K562 (cell line): ENCODE measurements at regions not wholly inside any gene's neighbourhood (a gene's known extent, or its start where the extent isn't known, plus 50 kb on each side); places are given as distances from the start of the nearest gene placed in this dataset.

Experiments used
- ATAC-seq: fragments of 200-7000 bp; cut with Tn5 transposase; 3 replicates; pipeline ENCODE4 v1.9.1; 2020; ENCODE audit warnings: moderate library complexity
- BruUV-seq: library from RNA; stranded (reverse); fragments of 400-500 nt; replicated peaks from 2 replicates; lab custom pipeline; 2021; lab: Mats Ljungman, UMichigan
- CTCF ChIA-PET: fragments of 300-600 bp; formaldehyde crosslinking; extraction: SDS; loops from one replicate; lab custom pipeline; 2021; ENCODE audit warnings: low intra/inter-chr PET ratio; lab: Yijun Ruan, JAX
- POLR2A ChIA-PET: fragments of 300-600, 350-650 bp; sonication (Branson Sonifier 250); formaldehyde crosslinking; extraction: SDS; loops from one replicate; lab custom pipeline; 2021; ENCODE audit warnings: antibody characterized with exemption, inconsistent platforms; lab: Yijun Ruan, JAX
- DNase-seq, 4 experiments: peaks; one replicate each; pipeline versions ENCODE4 v3.0.0 to v3.0.0-alpha.2; 2011 to 2018; ENCODE audit warnings: low spot score in 3 of 4, mixed read lengths in 3 of 4; ENCODE audit errors: extremely low read depth in 1 of 4
- FAIRE-seq: peaks from 2 replicates; lab custom pipeline; 2011; peaks lifted over from hg19 to GRCh38; lab: Jason Lieb, UNC
- H2AFZ ChIP-seq: 2 replicates; pipeline ENCODE4 v1.6.0; 2011; ENCODE audit warnings: low read depth, low read length, control low read depth, inconsistent platforms
- H3K27ac ChIP-seq: fragments of 200-600 bp; 3 replicates; pipeline ENCODE4 v1.8.0; 2011; ENCODE audit warnings: low read depth, mild to moderate bottlenecking, control low read depth, inconsistent platforms, low read length, moderate library complexity, mixed read lengths; ENCODE audit errors: extremely low read depth
- H3K27me3 ChIP-seq, 2 experiments: fragments of 300-600 bp in 1 of 2; 2 replicates in 1 of 2; 3 replicates in 1 of 2; pipeline versions ENCODE4 v1.6.0 to v1.8.0; 2011; ENCODE audit warnings: inconsistent platforms in 2 of 2, low read length in 2 of 2, mild to moderate bottlenecking in 1 of 2, mixed read lengths in 1 of 2, moderate library complexity in 1 of 2; ENCODE audit not compliant: control insufficient read depth in 2 of 2, insufficient read depth in 2 of 2
- H3K36me3 ChIP-seq: fragments of 300-600 bp; 3 replicates; pipeline ENCODE4 v1.8.0; 2011; ENCODE audit warnings: mild to moderate bottlenecking, low read length, inconsistent platforms; ENCODE audit not compliant: control insufficient read depth, insufficient read depth
- H3K4me1 ChIP-seq, 2 experiments: fragments of 200-600 bp in 1 of 2; replicated peaks in 1 of 2; 2 replicates in 1 of 2; 3 replicates in 1 of 2; pipeline versions ENCODE4 v1.5.1 to v1.8.0; 2011; ENCODE audit warnings: inconsistent platforms in 2 of 2, low read length in 2 of 2, mild to moderate bottlenecking in 1 of 2, mixed read lengths in 1 of 2, moderate library complexity in 1 of 2; ENCODE audit not compliant: control insufficient read depth in 2 of 2, insufficient read depth in 2 of 2
- H3K4me2 ChIP-seq: 2 replicates; pipeline ENCODE4 v1.6.1; 2011; ENCODE audit warnings: low read length, control low read depth, inconsistent platforms, mixed read lengths; ENCODE audit not compliant: insufficient read depth
- H3K4me3 ChIP-seq: fragments of 200-600 bp; sonication (generic), shearing (Covaris generic); 2 replicates; pipeline ENCODE4 v1.5.1; 2016; ENCODE audit warnings: control low read depth, inconsistent platforms
- H3K79me2 ChIP-seq: fragments of 200-600 bp; 3 replicates; pipeline ENCODE4 v1.8.0; 2011; ENCODE audit warnings: low read length, inconsistent platforms; ENCODE audit not compliant: control insufficient read depth, insufficient read depth
- H3K9ac ChIP-seq, 2 experiments: 2 replicates each; pipeline versions ENCODE4 v1.6.0 to v1.6.1; 2011; ENCODE audit warnings: low read depth in 2 of 2, low read length in 2 of 2, control low read depth in 1 of 2, inconsistent platforms in 1 of 2, mild to moderate bottlenecking in 1 of 2, mixed read lengths in 1 of 2; ENCODE audit not compliant: insufficient read depth in 1 of 2
- H3K9me1 ChIP-seq: one replicate; pipeline ENCODE4 v1.6.0; 2011; ENCODE audit warnings: inconsistent platforms, mild to moderate bottlenecking, low read length, moderate library complexity; ENCODE audit not compliant: control insufficient read depth, insufficient read depth
- H3K9me3 ChIP-seq: replicated peaks from 2 replicates; pipeline ENCODE4 v1.5.1; 2011; ENCODE audit warnings: low read depth, low read length, inconsistent platforms; ENCODE audit not compliant: control insufficient read depth, insufficient read depth
- H4K20me1 ChIP-seq: replicated peaks from 2 replicates; pipeline ENCODE4 v1.6.1; 2011; ENCODE audit warnings: low read length, inconsistent platforms, mixed read lengths; ENCODE audit not compliant: control insufficient read depth, insufficient read depth
- MEIS2 ChIP-seq: fragments of 450-650 bp; IDR thresholded peaks from 2 replicates; pipeline ENCODE4 v1.6.1; 2014; ENCODE audit warnings: mild to moderate bottlenecking; ENCODE audit not compliant: partially characterized antibody
- RFX1 ChIP-seq: fragments of 450-650 bp; IDR thresholded peaks from 2 replicates; pipeline ENCODE4 v1.6.1; 2016; ENCODE audit warnings: mild to moderate bottlenecking, moderate library complexity
- TEAD1 ChIP-seq, 2 experiments: fragments of 450-650 bp in 1 of 2; sonication (generic) in 1 of 2; formaldehyde crosslinking; IDR thresholded peaks; 2 replicates each; pipeline versions ENCODE4 v1.4.0 to v1.8.0; 2020 to 2022; ENCODE audit warnings: mild to moderate bottlenecking in 2 of 2, missing genetic modification reagents in 1 of 2
- USF2 ChIP-seq: sonication (generic); formaldehyde crosslinking; IDR thresholded peaks from 2 replicates; pipeline ENCODE4 v1.5.0; 2020; ENCODE audit warnings: missing genetic modification reagents
- ZC3H4 ChIP-seq: sonication (generic); formaldehyde crosslinking; IDR thresholded peaks from 2 replicates; pipeline ENCODE4 v1.9.0; 2021; ENCODE audit warnings: missing genetic modification reagents, borderline replicate concordance
- ZFP1 ChIP-seq: fragments of 450-650 bp; formaldehyde crosslinking; IDR thresholded peaks from 2 replicates; pipeline ENCODE4 v1.4.0; 2020; ENCODE audit warnings: mild to moderate bottlenecking, mixed read lengths
- ZNF197 ChIP-seq: fragments of 200-800 bp; sonication (Bioruptor generic); IDR thresholded peaks from 2 replicates; pipeline ENCODE4 v1.6.1; 2016; ENCODE audit warnings: low read depth, missing genetic modification characterization, missing compliant biosample characterization
- ZNF830 ChIP-seq: fragments of 250-450 bp; sonication (Bioruptor Pico); IDR thresholded peaks from 2 replicates; pipeline ENCODE4 v1.5.0; 2021; ENCODE audit warnings: mild to moderate bottlenecking
- WGBS: fragments of 100-300 bp; shearing (Covaris generic); methylation state at CpG from one replicate; pipeline ENCODE4 v1.1.6; 2016; ENCODE audit warnings: low coverage, mixed read lengths; ENCODE audit not compliant: insufficient coverage; ENCODE audit errors: missing lambda C conversion rate; 5-methylcytosine and 5-hydroxymethylcytosine counted together
- in situ Hi-C: fragments of 300-500 bp; cut with MboI; formaldehyde crosslinking; loops from 4 replicates; pipeline ENCODE4 v1.15.0; 2018; ENCODE audit warnings: inconsistent platforms, mixed read lengths
- intact Hi-C: fragments of 100-400 bp; cut with micrococcal nuclease; formaldehyde crosslinking; loops from 2 replicates; pipeline ENCODE4 v1.14.2; 2022

- FAIRE-seq (no peak), DNase-seq (no peak), ATAC-seq (no peak)
- no peaks in the 10 kb centered on the region for H3K9me1 ChIP-seq
- H3K27ac ChIP-seq = no peak overlapping the region
- no TSS peak for BruUV-seq
- CTCF ChIA-PET = no interaction called here
- no peak overlapping the region for H3K4me2 ChIP-seq
- H3K4me3 ChIP-seq = no peak overlapping the region
- intact Hi-C loops = no loop called here
- no peaks in the 10 kb centered on the region for H3K4me1 ChIP-seq
- 0% methylated on average over 3 of the region's 3 CpGs for WGBS
- no peak overlapping the region for H3K9ac ChIP-seq
- H3K27me3 ChIP-seq = no peaks in the 10 kb centered on the region
- POLR2A ChIA-PET = no interaction called here
- H3K36me3 ChIP-seq = no peaks in the 10 kb centered on the region
- no peaks in the 10 kb centered on the region for H3K9me3 ChIP-seq
- no peaks in the 10 kb centered on the region for H4K20me1 ChIP-seq
- in situ Hi-C loops = no loop called here
- no peak overlapping the region for H2AFZ ChIP-seq
- TF ChIP-seq MEIS2 (peak; percentile 61), ZNF830 (CRISPR knock-in tag) (no peak)
- H3K79me2 ChIP-seq = no peaks in the 10 kb centered on the region
These were observed 490.5 kb upstream of the CA10 start for GRCh38 chr17:52648995-52649394.

- CTCF ChIA-PET = no interaction called here
These were observed 488.9 kb upstream of the CA10 start for GRCh38 chr17:52647411-52647810.

More at GRCh38 chr17:52647411-52647810, 488.9 kb upstream of the CA10 start:
- in situ Hi-C loops = no loop called here
- Histone ChIP-seq H3K9me3 (no peaks in the 10 kb centered on the region), H3K27me3 (no peaks in the 10 kb centered on the region), H3K79me2 (no peaks in the 10 kb centered on the region), H4K20me1 (no peaks in the 10 kb centered on the region), H3K36me3 (no peaks in the 10 kb centered on the region), H3K4me2 (no peak overlapping the region), H3K4me3 (no peak overlapping the region), H3K4me1 (no peaks in the 10 kb centered on the region), H3K9me1 (no peaks in the 10 kb centered on the region), H3K27ac (no peak overlapping the region), H2AFZ (no peak overlapping the region), H3K9ac (no peak overlapping the region)
- no TSS peak for BruUV-seq
- DNase-seq = no peak
- intact Hi-C loops = no loop called here
- WGBS = 0% methylated on average over 1 of the region's 1 CpG
- POLR2A ChIA-PET = no interaction called here
- no peak for FAIRE-seq
- TF ChIP-seq ZC3H4 (CRISPR knock-in tag) = no peak
- no peak for TF ChIP-seq TEAD1 (CRISPR knock-in tag; IDR thresholded peaks at IDR 0.05)
- TF ChIP-seq ZFP1 (CRISPR knock-in tag) = no peak
- TF ChIP-seq ZNF197 (CRISPR knock-in tag) = no peak
- no peak for TF ChIP-seq RFX1
- no peak for TF ChIP-seq USF2 (CRISPR knock-in tag)
- no peak for ATAC-seq
